Neural progenitor cell (in vitro differentiated cells): ENCODE measurements at regions not wholly inside any gene's neighbourhood (a gene's known extent, or its start where the extent isn't known, plus 50 kb on each side); places are given as distances from the start of the nearest gene placed in this dataset.

Source experiments
- EZH2phosphoT487 ChIP-seq: fragments of 200-600 bp; sonication (generic); IDR thresholded peaks from 2 replicates; pipeline ENCODE4 v1.6.1; 2017; ENCODE audit warnings: antibody characterized with exemption
- TF ChIP-seq, protein P1 (sequence below): fragments of 200-600 bp; sonication (generic); IDR thresholded peaks from 2 replicates; pipeline ENCODE4 v1.5.1; 2017; ENCODE audit warnings: antibody characterized with exemption, mild to moderate bottlenecking

- TF ChIP-seq, protein P1, sequence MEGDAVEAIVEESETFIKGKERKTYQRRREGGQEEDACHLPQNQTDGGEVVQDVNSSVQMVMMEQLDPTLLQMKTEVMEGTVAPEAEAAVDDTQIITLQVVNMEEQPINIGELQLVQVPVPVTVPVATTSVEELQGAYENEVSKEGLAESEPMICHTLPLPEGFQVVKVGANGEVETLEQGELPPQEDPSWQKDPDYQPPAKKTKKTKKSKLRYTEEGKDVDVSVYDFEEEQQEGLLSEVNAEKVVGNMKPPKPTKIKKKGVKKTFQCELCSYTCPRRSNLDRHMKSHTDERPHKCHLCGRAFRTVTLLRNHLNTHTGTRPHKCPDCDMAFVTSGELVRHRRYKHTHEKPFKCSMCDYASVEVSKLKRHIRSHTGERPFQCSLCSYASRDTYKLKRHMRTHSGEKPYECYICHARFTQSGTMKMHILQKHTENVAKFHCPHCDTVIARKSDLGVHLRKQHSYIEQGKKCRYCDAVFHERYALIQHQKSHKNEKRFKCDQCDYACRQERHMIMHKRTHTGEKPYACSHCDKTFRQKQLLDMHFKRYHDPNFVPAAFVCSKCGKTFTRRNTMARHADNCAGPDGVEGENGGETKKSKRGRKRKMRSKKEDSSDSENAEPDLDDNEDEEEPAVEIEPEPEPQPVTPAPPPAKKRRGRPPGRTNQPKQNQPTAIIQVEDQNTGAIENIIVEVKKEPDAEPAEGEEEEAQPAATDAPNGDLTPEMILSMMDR = no peak
- no peak for TF ChIP-seq EZH2phosphoT487
These were observed 876.0 kb downstream of the SLC4A3 start for GRCh38 chr2:220503431-220503830.
